Uterus (tissue), 3 donors: ENCODE measurements at regions not wholly inside any gene's neighbourhood (a gene's known extent, or its start where the extent isn't known, plus 50 kb on each side); places are given as distances from the start of the nearest gene placed in this dataset.

Experiments used
- DNase-seq, 2 donors: peaks; one replicate each; pipeline ENCODE4 v3.0.0-alpha.2; 2019 to 2020
- H3K27ac ChIP-seq, 2 donors: fragments of 200-600 bp; sonication (generic); 1 replicate in 1 of 2; 2 replicates in 1 of 2; pipeline ENCODE4 v1.5.1; 2016 to 2018
- H3K27me3 ChIP-seq, 2 donors: fragments of 200-600 bp; sonication (generic); one replicate each; pipeline ENCODE4 v1.5.1; 2018 to 2019; ENCODE audit warnings: control low read depth in 1 of 2
- H3K36me3 ChIP-seq, 2 donors: fragments of 200-600 bp; sonication (generic); one replicate each; pipeline ENCODE4 v1.5.1; 2019; ENCODE audit warnings: control low read depth in 1 of 2
- H3K4me1 ChIP-seq, 2 donors: fragments of 200-600 bp; sonication (generic); one replicate each; pipeline ENCODE4 v1.5.1; 2018 to 2019; ENCODE audit warnings: control low read depth in 1 of 2
- H3K4me3 ChIP-seq, 2 donors: fragments of 200-600 bp; sonication (generic); 1 replicate in 1 of 2; 2 replicates in 1 of 2; pipeline ENCODE4 v1.5.1; 2018 to 2019; ENCODE audit warnings: mild to moderate bottlenecking in 1 of 2
- H3K9me3 ChIP-seq, 2 donors: fragments of 200-600 bp; sonication (generic); one replicate each; pipeline ENCODE4 v1.5.1; 2019; ENCODE audit warnings: control low read depth in 1 of 2
- POLR2A ChIP-seq, 2 donors: fragments of 450-650 bp; IDR thresholded peaks; one replicate each; pipeline ENCODE4 v1.6.1; 2016; ENCODE audit warnings: antibody characterized with exemption in 2 of 2, mild to moderate bottlenecking in 1 of 2, moderate library complexity in 1 of 2
- intact Hi-C: fragments of 100-400 bp; cut with DNase I; formaldehyde crosslinking; loops from one replicate; pipeline ENCODE4 v1.15.1; 2023; ENCODE audit warnings: low total_unique reads
- TF ChIP-seq, protein P1 (sequence below), 4 experiments: fragments of 200-600 bp in 2 of 4; fragments of 450-650 bp in 2 of 4; sonication (generic) in 2 of 4; IDR thresholded peaks; one replicate each; pipeline ENCODE4 v1.5.1; 2016 to 2019; ENCODE audit warnings: antibody characterized with exemption in 4 of 4, mild to moderate bottlenecking in 2 of 4, moderate library complexity in 1 of 4
- donor health status: DM: yes; HTN: yes; CAD: no.

DNA sequence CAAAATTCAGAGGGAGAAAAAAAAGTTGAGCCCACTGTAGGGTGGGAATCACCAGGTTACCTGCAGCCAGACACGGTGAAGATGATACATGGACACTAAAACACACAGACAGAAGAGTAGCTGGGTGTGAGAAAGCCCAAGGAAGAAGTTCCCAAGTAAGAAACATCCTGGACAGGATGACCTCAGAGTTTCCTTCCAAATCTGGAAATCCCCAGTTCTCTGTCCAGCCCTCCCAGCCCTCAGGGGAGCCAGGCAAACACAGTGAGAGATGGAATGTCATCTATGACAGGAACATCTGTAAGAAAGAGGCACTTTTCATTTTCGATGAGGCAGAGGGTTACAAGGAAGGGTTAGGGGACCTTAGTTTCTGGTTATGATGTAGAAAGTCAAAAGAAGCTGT is 125.1 kb upstream of the LYZL1 start:
- no peaks in the 10 kb centered on the region for H3K36me3 ChIP-seq
- no peak for DNase-seq
- H3K27ac ChIP-seq: no peak overlapping the region
- H3K4me1 ChIP-seq: no peaks in the 10 kb centered on the region
- peaks cover 0 to 6% of the 10 kb centered on the region in 2 donors for H3K9me3 ChIP-seq
- TF ChIP-seq POLR2A (IDR thresholded peaks at IDR 0.05): no peak
- TF ChIP-seq, protein P1, sequence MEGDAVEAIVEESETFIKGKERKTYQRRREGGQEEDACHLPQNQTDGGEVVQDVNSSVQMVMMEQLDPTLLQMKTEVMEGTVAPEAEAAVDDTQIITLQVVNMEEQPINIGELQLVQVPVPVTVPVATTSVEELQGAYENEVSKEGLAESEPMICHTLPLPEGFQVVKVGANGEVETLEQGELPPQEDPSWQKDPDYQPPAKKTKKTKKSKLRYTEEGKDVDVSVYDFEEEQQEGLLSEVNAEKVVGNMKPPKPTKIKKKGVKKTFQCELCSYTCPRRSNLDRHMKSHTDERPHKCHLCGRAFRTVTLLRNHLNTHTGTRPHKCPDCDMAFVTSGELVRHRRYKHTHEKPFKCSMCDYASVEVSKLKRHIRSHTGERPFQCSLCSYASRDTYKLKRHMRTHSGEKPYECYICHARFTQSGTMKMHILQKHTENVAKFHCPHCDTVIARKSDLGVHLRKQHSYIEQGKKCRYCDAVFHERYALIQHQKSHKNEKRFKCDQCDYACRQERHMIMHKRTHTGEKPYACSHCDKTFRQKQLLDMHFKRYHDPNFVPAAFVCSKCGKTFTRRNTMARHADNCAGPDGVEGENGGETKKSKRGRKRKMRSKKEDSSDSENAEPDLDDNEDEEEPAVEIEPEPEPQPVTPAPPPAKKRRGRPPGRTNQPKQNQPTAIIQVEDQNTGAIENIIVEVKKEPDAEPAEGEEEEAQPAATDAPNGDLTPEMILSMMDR (IDR thresholded peaks at IDR 0.05): no peak
- intact Hi-C loops: no loop called here
- H3K4me3 ChIP-seq: no peak overlapping the region
- H3K27me3 ChIP-seq: no peaks in the 10 kb centered on the region

DNA sequence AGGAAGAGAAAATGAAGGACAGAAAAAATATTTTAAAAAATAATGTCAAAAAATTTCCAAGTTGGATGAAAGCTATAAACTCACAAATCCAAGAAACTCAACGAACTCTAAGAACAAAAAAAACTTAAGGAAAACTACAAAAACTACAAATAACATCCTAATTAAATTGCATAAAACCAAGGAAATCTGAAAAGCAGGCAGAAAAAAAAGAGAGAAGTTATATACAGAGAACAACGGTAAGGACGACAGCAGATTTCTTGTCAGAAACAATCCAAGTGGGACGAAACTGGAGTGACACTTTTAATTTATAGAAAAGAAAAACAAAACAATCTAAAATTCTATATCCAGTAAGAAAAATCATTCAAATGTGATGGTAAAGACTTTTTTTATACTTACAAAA is 122.2 kb upstream of the LYZL1 start:
- peaks cover 0 to 6% of the 10 kb centered on the region in 2 donors for H3K9me3 ChIP-seq
- intact Hi-C loops: no loop called here
- no peaks in the 10 kb centered on the region for H3K4me1 ChIP-seq
- TF ChIP-seq, protein P1 (IDR thresholded peaks at IDR 0.05): no peak
- TF ChIP-seq POLR2A (IDR thresholded peaks at IDR 0.05): no peak
- H3K27ac ChIP-seq: no peak overlapping the region
- no peak overlapping the region for H3K4me3 ChIP-seq
- H3K27me3 ChIP-seq: no peaks in the 10 kb centered on the region
- no peak for DNase-seq
- H3K36me3 ChIP-seq: no peaks in the 10 kb centered on the region

DNA sequence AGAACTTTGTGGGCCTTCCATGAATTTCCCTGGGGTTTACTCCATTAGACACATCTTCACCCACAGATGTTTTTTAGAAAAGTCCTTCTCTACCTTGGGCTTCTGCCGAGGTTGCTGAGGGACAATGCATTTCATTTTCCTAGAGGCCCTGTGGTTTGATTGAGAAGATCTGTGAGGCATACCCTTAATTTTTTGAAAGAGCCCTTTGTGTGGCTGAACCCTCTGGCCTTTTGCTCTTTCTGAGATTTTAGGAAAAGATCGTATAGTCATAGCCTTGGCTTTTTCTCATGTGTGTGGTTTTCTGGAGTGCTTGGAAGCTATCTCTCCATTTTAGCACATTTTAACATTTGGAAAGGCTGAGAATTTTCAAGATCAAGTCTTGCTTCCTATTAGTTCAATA is 119.8 kb upstream of the LYZL1 start:
- no peaks in the 10 kb centered on the region for H3K27me3 ChIP-seq
- H3K27ac ChIP-seq: no peak overlapping the region
- H3K4me1 ChIP-seq: no peaks in the 10 kb centered on the region
- TF ChIP-seq, protein P1 (IDR thresholded peaks at IDR 0.05): no peak
- no peak for TF ChIP-seq POLR2A (IDR thresholded peaks at IDR 0.05)
- no peak overlapping the region for H3K4me3 ChIP-seq
- intact Hi-C loops: no loop called here
- no peaks in the 10 kb centered on the region for H3K36me3 ChIP-seq
- peaks cover 0 to 6% of the 10 kb centered on the region in 2 donors for H3K9me3 ChIP-seq
- no peak for DNase-seq

DNA sequence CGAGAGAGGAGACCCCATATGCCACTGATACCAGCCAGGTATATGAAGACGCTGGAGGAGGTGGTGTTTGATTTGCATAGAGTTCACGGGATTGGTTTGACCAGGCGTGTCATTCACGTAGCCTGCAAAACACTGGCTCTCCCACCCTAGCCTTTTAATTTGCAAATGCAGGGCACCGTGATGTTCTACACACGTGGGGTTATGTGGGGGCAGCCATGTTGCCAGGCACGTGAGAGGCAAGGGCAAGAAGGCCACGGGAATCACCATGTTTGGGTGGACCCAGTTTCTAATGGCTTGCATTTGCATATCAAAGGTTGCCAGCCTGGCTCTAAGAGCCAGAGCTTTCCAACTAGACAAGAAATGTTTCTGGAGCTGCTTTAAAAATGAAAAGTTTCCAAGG is 117.2 kb upstream of the LYZL1 start:
- H3K4me1 ChIP-seq: no peaks in the 10 kb centered on the region
- no peak overlapping the region for H3K27ac ChIP-seq
- no peaks in the 10 kb centered on the region for H3K27me3 ChIP-seq
- no peak overlapping the region for H3K4me3 ChIP-seq
- no peaks in the 10 kb centered on the region for H3K36me3 ChIP-seq
- intact Hi-C loops: no loop called here
- DNase-seq: no peak
- H3K9me3 ChIP-seq: peaks cover 0 to 2% of the 10 kb centered on the region in 2 donors
- no peak for TF ChIP-seq POLR2A (IDR thresholded peaks at IDR 0.05)
- TF ChIP-seq, protein P1 (IDR thresholded peaks at IDR 0.05): no peak

DNA sequence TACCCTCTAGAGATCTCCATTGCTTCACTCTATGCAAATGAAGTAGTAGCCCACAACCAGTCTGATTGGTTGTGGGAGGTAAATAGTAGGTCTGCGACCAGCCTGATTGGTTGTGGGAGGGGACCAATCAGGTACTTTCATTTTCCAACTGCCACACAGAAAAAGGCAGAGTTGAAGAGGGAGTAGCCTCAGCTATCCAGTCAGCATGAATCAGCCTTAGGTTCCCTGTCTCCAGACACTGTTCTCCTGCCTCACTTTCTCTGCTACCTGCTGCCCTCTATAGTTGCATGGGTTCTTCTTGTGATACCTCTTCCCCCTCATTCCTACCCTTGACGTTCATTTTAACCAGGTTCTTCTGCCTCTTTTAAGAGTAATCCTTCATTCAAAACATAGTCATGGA is 114.5 kb upstream of the LYZL1 start:
- TF ChIP-seq, protein P1 (IDR thresholded peaks at IDR 0.05): no peak
- TF ChIP-seq POLR2A (IDR thresholded peaks at IDR 0.05): no peak
- Histone ChIP-seq H3K27ac (no peak overlapping the region), H3K4me1 (no peaks in the 10 kb centered on the region), H3K9me3 (no peaks in the 10 kb centered on the region), H3K36me3 (no peaks in the 10 kb centered on the region), H3K27me3 (no peaks in the 10 kb centered on the region), H3K4me3 (no peak overlapping the region)
- no peak for DNase-seq
- intact Hi-C loops: no loop called here
